ENCODE measurements at regions not wholly inside any gene's neighbourhood (a gene's known extent, or its start where the extent isn't known, plus 50 kb on each side); places are given as distances from the start of the nearest gene placed in this dataset.

DNA sequence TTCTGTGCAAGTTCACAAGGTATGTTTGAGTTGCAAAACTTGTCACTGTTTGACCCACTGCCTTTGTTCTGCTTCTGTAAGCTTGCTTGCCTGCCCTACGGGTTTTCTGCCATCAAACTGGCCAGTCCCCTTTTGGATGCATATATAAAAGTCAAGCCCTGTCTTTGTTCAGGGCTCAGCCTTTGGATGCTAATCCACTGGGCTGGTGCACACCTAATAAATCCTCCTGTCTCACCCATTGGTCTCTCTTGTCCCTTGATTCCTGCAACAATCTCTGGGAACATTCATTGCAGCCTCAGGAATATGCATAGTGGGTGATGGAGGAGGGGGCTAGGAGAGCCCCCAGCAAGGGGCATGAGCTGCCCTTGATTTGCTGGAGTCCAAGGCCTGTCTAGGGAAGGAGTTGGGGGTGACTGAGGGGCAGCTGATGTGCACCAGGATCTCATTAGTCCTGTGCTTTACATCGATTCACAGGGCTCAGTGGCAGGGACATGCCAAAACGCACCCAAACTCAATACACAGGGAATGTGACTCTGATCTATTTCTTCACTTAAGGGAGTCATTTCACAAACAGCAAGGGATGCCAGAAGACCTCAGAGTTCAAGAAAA is 225.4 kb upstream of the NLRP1 start:
- TF ChIP-seq, protein P1, sequence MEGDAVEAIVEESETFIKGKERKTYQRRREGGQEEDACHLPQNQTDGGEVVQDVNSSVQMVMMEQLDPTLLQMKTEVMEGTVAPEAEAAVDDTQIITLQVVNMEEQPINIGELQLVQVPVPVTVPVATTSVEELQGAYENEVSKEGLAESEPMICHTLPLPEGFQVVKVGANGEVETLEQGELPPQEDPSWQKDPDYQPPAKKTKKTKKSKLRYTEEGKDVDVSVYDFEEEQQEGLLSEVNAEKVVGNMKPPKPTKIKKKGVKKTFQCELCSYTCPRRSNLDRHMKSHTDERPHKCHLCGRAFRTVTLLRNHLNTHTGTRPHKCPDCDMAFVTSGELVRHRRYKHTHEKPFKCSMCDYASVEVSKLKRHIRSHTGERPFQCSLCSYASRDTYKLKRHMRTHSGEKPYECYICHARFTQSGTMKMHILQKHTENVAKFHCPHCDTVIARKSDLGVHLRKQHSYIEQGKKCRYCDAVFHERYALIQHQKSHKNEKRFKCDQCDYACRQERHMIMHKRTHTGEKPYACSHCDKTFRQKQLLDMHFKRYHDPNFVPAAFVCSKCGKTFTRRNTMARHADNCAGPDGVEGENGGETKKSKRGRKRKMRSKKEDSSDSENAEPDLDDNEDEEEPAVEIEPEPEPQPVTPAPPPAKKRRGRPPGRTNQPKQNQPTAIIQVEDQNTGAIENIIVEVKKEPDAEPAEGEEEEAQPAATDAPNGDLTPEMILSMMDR (IDR thresholded peaks at IDR 0.05; ENCODE audit: insufficient read depth, low read length, poor library complexity, severe bottlenecking) = no peak
- TF ChIP-seq EZH2phosphoT487 (conservative IDR thresholded peaks at IDR 0.05; ENCODE audit: low read length) = no peak
- H3K36me3 ChIP-seq (ENCODE audit: low read length) = no peaks in the 10 kb centered on the region
- no peak overlapping the region for H3K9ac ChIP-seq (ENCODE audit: low read length)
- H4K20me1 ChIP-seq (ENCODE audit: low read depth, low read length) = no peaks in the 10 kb centered on the region
- no peak overlapping the region for H3K27ac ChIP-seq (ENCODE audit: low read depth, low read length)
- H2AFZ ChIP-seq (ENCODE audit: low read depth, low read length, severe bottlenecking) = no peak overlapping the region
- H3F3A ChIP-seq (ENCODE audit: insufficient read depth) = no peaks in the 10 kb centered on the region
- no peaks in the 10 kb centered on the region for H3K79me2 ChIP-seq (ENCODE audit: insufficient read depth, low read length)
- H3K4me2 ChIP-seq (ENCODE audit: low read depth, low read length, poor library complexity, severe bottlenecking) = no peak overlapping the region
- no peaks in the 10 kb centered on the region for H3K9me3 ChIP-seq (ENCODE audit: insufficient read depth, low read length)
- H3K27me3 ChIP-seq (ENCODE audit: low read length) = no peaks in the 10 kb centered on the region
- no peaks in the 10 kb centered on the region for H3K9me2 ChIP-seq (replicated peaks; ENCODE audit: insufficient read depth, low read length)
- no peak overlapping the region for H3K4me3 ChIP-seq (ENCODE audit: insufficient read depth, low read length, poor library complexity, severe bottlenecking)

DNA sequence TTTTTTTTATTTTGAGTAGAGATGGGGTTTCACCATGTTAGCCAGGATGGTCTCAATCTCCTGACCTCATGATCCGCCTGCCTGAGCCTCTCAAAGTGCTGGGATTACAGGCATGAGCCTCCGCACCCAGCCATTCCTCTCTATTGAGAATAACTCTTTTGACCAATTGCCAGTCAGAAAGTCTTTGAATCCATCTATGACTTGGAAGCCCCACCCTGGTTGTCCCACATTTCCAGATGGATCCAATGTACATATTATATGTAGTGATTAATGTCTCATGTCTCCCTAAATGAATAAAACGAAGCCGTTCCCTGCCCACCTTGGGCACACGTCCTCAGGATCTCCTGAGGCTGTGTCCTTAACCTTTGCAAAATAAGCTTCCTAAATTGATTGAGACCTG is 228.3 kb upstream of the NLRP1 start:
- no peaks in the 10 kb centered on the region for H3K27me3 ChIP-seq (ENCODE audit: low read length)
- TF ChIP-seq, protein P1 (IDR thresholded peaks at IDR 0.05; ENCODE audit: insufficient read depth, low read length, poor library complexity, severe bottlenecking) = no peak
- TF ChIP-seq EZH2phosphoT487 (conservative IDR thresholded peaks at IDR 0.05; ENCODE audit: low read length) = no peak
- no peaks in the 10 kb centered on the region for H4K20me1 ChIP-seq (ENCODE audit: low read depth, low read length)
- H3K9me3 ChIP-seq (ENCODE audit: insufficient read depth, low read length) = no peaks in the 10 kb centered on the region
- no peak overlapping the region for H3K4me2 ChIP-seq (ENCODE audit: low read depth, low read length, poor library complexity, severe bottlenecking)
- no peak overlapping the region for H3K27ac ChIP-seq (ENCODE audit: low read depth, low read length)
- H3K36me3 ChIP-seq (ENCODE audit: low read length) = no peaks in the 10 kb centered on the region
- no peak overlapping the region for H3K9ac ChIP-seq (ENCODE audit: low read length)
- no peaks in the 10 kb centered on the region for H3K9me2 ChIP-seq (replicated peaks; ENCODE audit: insufficient read depth, low read length)
- H3K79me2 ChIP-seq (ENCODE audit: insufficient read depth, low read length) = no peaks in the 10 kb centered on the region
- H2AFZ ChIP-seq (ENCODE audit: low read depth, low read length, severe bottlenecking) = no peak overlapping the region
- no peaks in the 10 kb centered on the region for H3F3A ChIP-seq (ENCODE audit: insufficient read depth)
- H3K4me3 ChIP-seq (ENCODE audit: insufficient read depth, low read length, poor library complexity, severe bottlenecking) = no peak overlapping the region

DNA sequence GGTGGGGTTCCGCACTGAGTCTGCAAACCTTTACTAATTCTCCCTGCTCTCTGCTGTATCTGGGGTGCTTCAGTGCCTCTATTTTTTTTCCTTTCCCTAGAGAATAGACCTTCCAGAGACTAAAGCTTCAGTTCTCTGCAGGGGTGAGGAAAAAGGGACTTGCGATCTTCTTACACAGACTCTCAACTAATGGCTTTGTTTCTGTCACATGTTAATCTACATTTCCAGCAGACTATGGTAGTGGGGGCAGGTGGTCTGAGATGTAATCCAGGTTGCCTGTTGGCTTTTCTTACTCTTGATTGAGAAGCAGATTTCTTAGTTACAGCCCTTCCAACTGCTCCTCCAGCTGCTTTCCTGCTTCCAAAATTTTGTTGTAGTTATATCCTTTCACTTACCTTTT is 229.0 kb upstream of the NLRP1 start:
- H3K27ac ChIP-seq (ENCODE audit: low read depth, low read length) = no peak overlapping the region
- no peak for TF ChIP-seq EZH2phosphoT487 (conservative IDR thresholded peaks at IDR 0.05; ENCODE audit: low read length)
- TF ChIP-seq, protein P1 (IDR thresholded peaks at IDR 0.05; ENCODE audit: insufficient read depth, low read length, poor library complexity, severe bottlenecking) = no peak
- no peaks in the 10 kb centered on the region for H3K79me2 ChIP-seq (ENCODE audit: insufficient read depth, low read length)
- no peaks in the 10 kb centered on the region for H3K9me3 ChIP-seq (ENCODE audit: insufficient read depth, low read length)
- H3K36me3 ChIP-seq (ENCODE audit: low read length) = no peaks in the 10 kb centered on the region
- H3K9ac ChIP-seq (ENCODE audit: low read length) = no peak overlapping the region
- H3K4me2 ChIP-seq (ENCODE audit: low read depth, low read length, poor library complexity, severe bottlenecking) = no peak overlapping the region
- no peaks in the 10 kb centered on the region for H3K27me3 ChIP-seq (ENCODE audit: low read length)
- H4K20me1 ChIP-seq (ENCODE audit: low read depth, low read length) = no peaks in the 10 kb centered on the region
- no peak overlapping the region for H3K4me3 ChIP-seq (ENCODE audit: insufficient read depth, low read length, poor library complexity, severe bottlenecking)
- H3K9me2 ChIP-seq (replicated peaks; ENCODE audit: insufficient read depth, low read length) = no peaks in the 10 kb centered on the region
- no peaks in the 10 kb centered on the region for H3F3A ChIP-seq (ENCODE audit: insufficient read depth)
- H2AFZ ChIP-seq (ENCODE audit: low read depth, low read length, severe bottlenecking) = no peak overlapping the region

All from SU-DHL-6 (cell line).